Left ventricle myocardium inferior (tissue), 1 donor: ENCODE measurements at regions not wholly inside any gene's neighbourhood (a gene's known extent, or its start where the extent isn't known, plus 50 kb on each side); places are given as distances from the start of the nearest gene placed in this dataset.

Experiments
- DNase-seq: peaks from one replicate; pipeline ENCODE4 v3.0.0-alpha.2; 2020
- H3K27ac ChIP-seq: fragments of 200-600 bp; replicated peaks from 2 replicates; pipeline ENCODE4 v1.8.0; 2021
- H3K27me3 ChIP-seq: fragments of 200-600 bp; 2 replicates; pipeline ENCODE4 v1.8.0; 2021; ENCODE audit warnings: low read depth
- H3K36me3 ChIP-seq: fragments of 200-600 bp; 2 replicates; pipeline ENCODE4 v1.8.0; 2021
- H3K4me1 ChIP-seq: fragments of 200-600 bp; 2 replicates; pipeline ENCODE4 v1.8.0; 2021
- H3K4me3 ChIP-seq: fragments of 200-600 bp; 2 replicates; pipeline ENCODE4 v1.8.0; 2021; ENCODE audit warnings: mild to moderate bottlenecking, moderate library complexity
- H3K9me3 ChIP-seq: fragments of 200-600 bp; replicated peaks from 2 replicates; pipeline ENCODE4 v1.8.0; 2021
- CTCF ChIP-seq: fragments of 200-600 bp; IDR thresholded peaks from 2 replicates; pipeline ENCODE4 v1.8.0; 2021; ENCODE audit warnings: antibody characterized with exemption, mild to moderate bottlenecking, borderline replicate concordance
- intact Hi-C: fragments of 100-400 bp; cut with micrococcal nuclease; formaldehyde crosslinking; loops from one replicate; pipeline ENCODE4 v1.11.0; 2022
- donor health status: DM: no; HTN: yes; CAD: no; lungs with severe emphysema.

- intact Hi-C loops: no loop called here
These were observed 88.8 kb upstream of the EZR start for GRCh38 chr6:158907931-158908330.

GRCh38 chr6:158906926-158907325, 87.8 kb upstream of the EZR start:
- DNase-seq: no peak
- Histone ChIP-seq H3K27me3 (peaks cover 11% of the 10 kb centered on the region), H3K4me1 (no peaks in the 10 kb centered on the region), H3K36me3 (no peaks in the 10 kb centered on the region), H3K4me3 (no peak overlapping the region), H3K9me3 (peaks cover 28% of the 10 kb centered on the region), H3K27ac (no peak overlapping the region)
- intact Hi-C loops: no loop called here
- TF ChIP-seq CTCF: no peak

More at GRCh38 chr6:158907931-158908330, 88.8 kb upstream of the EZR start:
- H3K4me1 ChIP-seq: no peaks in the 10 kb centered on the region
- no peak overlapping the region for H3K27ac ChIP-seq
- no peak for DNase-seq
- no peak for TF ChIP-seq CTCF
- no peaks in the 10 kb centered on the region for H3K36me3 ChIP-seq
- no peak overlapping the region for H3K4me3 ChIP-seq
- H3K9me3 ChIP-seq: peaks cover 28% of the 10 kb centered on the region
- peaks cover 11% of the 10 kb centered on the region for H3K27me3 ChIP-seq

GRCh38 chr6:158905277-158905676, 86.1 kb upstream of the EZR start:
- TF ChIP-seq CTCF: no peak
- Histone ChIP-seq H3K36me3 (no peaks in the 10 kb centered on the region), H3K4me3 (no peak overlapping the region), H3K4me1 (no peaks in the 10 kb centered on the region), H3K27me3 (peaks cover 7% of the 10 kb centered on the region), H3K27ac (no peak overlapping the region), H3K9me3 (peaks cover 28% of the 10 kb centered on the region)
- DNase-seq: no peak
- intact Hi-C loops: no loop called here

GRCh38 chr6:158903801-158904200, 84.6 kb upstream of the EZR start:
- no peaks in the 10 kb centered on the region for H3K27me3 ChIP-seq
- no peak for TF ChIP-seq CTCF
- H3K36me3 ChIP-seq: no peaks in the 10 kb centered on the region
- H3K4me3 ChIP-seq: no peak overlapping the region
- intact Hi-C loops: no loop called here
- H3K4me1 ChIP-seq: no peaks in the 10 kb centered on the region
- DNase-seq: no peak
- no peak overlapping the region for H3K27ac ChIP-seq
- H3K9me3 ChIP-seq: peaks cover 28% of the 10 kb centered on the region

- no peak for TF ChIP-seq CTCF
- H3K27me3 ChIP-seq: no peaks in the 10 kb centered on the region
- intact Hi-C loops: no loop called here
- DNase-seq: no peak
- H3K4me1 ChIP-seq: no peaks in the 10 kb centered on the region
- H3K9me3 ChIP-seq: peaks cover 20% of the 10 kb centered on the region
- H3K4me3 ChIP-seq: no peak overlapping the region
- H3K27ac ChIP-seq: no peak overlapping the region
- no peaks in the 10 kb centered on the region for H3K36me3 ChIP-seq
These were observed 81.6 kb upstream of the EZR start for GRCh38 chr6:158900663-158901312.
